Cardiac muscle cell (in vitro differentiated cells and primary cell): ENCODE measurements at regions not wholly inside any gene's neighbourhood (a gene's known extent, or its start where the extent isn't known, plus 50 kb on each side); places are given as distances from the start of the nearest gene placed in this dataset.

Experiments
- DNase-seq, 2 donors: peaks; one replicate each; pipeline versions ENCODE4 v3.0.0 to v3.0.0-alpha.2; 2010 to 2017; ENCODE audit warnings: low read depth in 1 of 2, low spot score in 1 of 2
- H3K27ac ChIP-seq: fragments of 200-600 bp; sonication (generic); 2 replicates; pipeline ENCODE4 v1.5.1; 2016
- H3K27me3 ChIP-seq: fragments of 200-600 bp; sonication (generic); 2 replicates; pipeline ENCODE4 v1.6.0; 2016; ENCODE audit warnings: control low read depth
- H3K36me3 ChIP-seq: fragments of 200-600 bp; sonication (generic); 2 replicates; pipeline ENCODE4 v1.5.1; 2016; ENCODE audit warnings: control low read depth
- H3K4me1 ChIP-seq: fragments of 200-600 bp; sonication (generic); 2 replicates; pipeline ENCODE4 v1.8.1; 2017; ENCODE audit warnings: low read depth, mild to moderate bottlenecking, mixed run types
- H3K4me3 ChIP-seq: fragments of 200-600 bp; sonication (generic); 2 replicates; pipeline ENCODE4 v1.5.1; 2016; ENCODE audit warnings: mild to moderate bottlenecking
- H3K9me3 ChIP-seq: fragments of 200-600 bp; sonication (generic); 2 replicates; pipeline ENCODE4 v1.5.1; 2017; ENCODE audit warnings: low read depth, mild to moderate bottlenecking, control low read depth
- TF ChIP-seq, protein P1 (sequence below): IDR thresholded peaks from 2 replicates; pipeline ENCODE4 v1.5.1; 2012; ENCODE audit warnings: low read depth, mild to moderate bottlenecking, low read length

DNA sequence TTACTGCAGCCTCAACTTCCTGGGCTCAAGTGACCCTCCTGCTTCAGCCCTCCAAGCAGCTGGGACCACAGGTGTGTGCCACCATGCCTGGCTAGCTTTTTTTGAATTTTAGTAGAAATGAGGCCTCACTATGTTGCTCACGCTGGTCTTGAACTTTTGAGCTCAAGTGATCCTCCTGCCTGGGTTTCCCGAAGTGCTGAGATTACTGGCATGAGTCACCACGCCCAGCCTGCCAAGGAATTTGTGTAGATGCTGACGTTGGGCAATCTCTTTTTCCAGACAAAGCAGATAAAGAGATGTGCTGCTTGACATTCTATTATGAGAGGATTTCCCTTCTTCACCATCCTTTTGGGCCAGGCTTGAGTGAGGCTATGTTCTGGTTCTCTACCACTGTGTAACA, 254.5 kb upstream of the RPS6KA3 start:
- no peak overlapping the region for H3K27ac ChIP-seq
- peak in 1 of 2 donors; percentile 85 for DNase-seq

DNA sequence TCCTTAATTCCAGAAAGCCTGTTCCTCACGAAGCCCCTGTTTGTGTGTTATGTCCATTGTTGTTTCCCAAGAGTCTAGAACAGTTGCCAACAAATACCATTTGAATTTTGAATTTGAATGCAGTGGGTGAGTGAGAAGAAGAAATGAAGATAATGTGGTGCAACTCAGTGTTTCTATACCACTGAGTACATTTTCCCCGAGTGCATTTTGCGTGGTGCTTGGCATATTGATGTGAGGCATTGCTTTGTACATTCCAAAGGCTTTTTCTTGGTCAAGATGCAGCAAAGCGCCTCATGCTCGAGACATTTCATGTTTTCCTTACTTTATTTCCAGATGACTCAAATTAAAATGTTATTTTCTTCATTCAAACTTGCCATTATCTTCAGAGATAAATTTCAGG, 253.1 kb upstream of the RPS6KA3 start:
- Histone ChIP-seq H3K36me3 (no peaks in the 10 kb centered on the region), H3K27ac (no peak overlapping the region), H3K4me1 (peaks cover 5% of the 10 kb centered on the region), H3K4me3 (no peak overlapping the region), H3K9me3 (no peaks in the 10 kb centered on the region), H3K27me3 (no peaks in the 10 kb centered on the region)
- TF ChIP-seq, protein P1, sequence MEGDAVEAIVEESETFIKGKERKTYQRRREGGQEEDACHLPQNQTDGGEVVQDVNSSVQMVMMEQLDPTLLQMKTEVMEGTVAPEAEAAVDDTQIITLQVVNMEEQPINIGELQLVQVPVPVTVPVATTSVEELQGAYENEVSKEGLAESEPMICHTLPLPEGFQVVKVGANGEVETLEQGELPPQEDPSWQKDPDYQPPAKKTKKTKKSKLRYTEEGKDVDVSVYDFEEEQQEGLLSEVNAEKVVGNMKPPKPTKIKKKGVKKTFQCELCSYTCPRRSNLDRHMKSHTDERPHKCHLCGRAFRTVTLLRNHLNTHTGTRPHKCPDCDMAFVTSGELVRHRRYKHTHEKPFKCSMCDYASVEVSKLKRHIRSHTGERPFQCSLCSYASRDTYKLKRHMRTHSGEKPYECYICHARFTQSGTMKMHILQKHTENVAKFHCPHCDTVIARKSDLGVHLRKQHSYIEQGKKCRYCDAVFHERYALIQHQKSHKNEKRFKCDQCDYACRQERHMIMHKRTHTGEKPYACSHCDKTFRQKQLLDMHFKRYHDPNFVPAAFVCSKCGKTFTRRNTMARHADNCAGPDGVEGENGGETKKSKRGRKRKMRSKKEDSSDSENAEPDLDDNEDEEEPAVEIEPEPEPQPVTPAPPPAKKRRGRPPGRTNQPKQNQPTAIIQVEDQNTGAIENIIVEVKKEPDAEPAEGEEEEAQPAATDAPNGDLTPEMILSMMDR = no peak
- DNase-seq = peak in 1 of 2 donors; percentile 46

More for the DNA sequence above, 254.5 kb upstream of the RPS6KA3 start:
- no peaks in the 10 kb centered on the region for H3K9me3 ChIP-seq
- H3K4me1 ChIP-seq = peaks cover 4% of the 10 kb centered on the region
- no peaks in the 10 kb centered on the region for H3K27me3 ChIP-seq
- H3K4me3 ChIP-seq = no peak overlapping the region
- TF ChIP-seq, protein P1 = no peak
- no peaks in the 10 kb centered on the region for H3K36me3 ChIP-seq

DNA sequence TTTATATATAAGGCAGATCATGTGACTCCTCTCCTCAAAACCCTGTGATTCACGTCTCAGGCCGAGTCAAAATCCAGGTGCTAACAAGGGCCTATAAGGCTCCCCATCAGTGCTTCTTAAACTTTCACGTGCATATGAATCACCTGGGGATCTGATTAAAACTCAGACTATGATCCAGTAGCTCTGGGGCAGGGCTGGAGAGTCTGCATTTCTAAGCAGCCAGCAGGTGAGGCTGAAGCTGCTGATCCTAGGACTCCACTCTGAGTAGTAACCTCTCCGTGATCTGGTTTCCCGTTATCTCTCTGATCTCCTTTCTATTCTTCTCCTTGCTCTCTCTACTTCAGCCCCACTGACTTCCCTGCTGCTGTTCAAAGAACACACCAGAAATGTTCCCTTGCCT, 252.4 kb upstream of the RPS6KA3 start:
- H3K27me3 ChIP-seq = no peaks in the 10 kb centered on the region
- no peaks in the 10 kb centered on the region for H3K36me3 ChIP-seq
- H3K9me3 ChIP-seq = no peaks in the 10 kb centered on the region
- DNase-seq = no peak
- H3K4me3 ChIP-seq = no peak overlapping the region
- H3K27ac ChIP-seq = no peak overlapping the region
- TF ChIP-seq, protein P1 = no peak
- H3K4me1 ChIP-seq = peaks cover 5% of the 10 kb centered on the region

DNA sequence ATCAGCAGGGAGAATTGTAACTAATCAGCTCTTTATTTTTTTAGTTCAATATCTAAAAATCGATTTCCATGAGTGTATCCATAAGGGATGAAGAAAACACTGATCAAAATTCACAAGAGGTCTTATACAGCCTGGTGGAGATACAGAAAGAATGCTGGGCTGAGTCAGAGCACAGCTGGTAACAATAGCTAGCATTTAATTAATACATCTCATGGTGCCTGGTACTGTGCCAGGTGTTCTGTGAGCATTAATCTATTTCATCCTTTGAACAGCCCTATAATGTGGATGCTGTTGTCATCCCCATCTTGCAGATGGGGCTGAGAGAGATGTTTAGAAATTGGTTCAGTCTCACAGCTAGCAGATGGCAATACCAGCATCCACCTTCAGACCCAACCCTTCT, 250.9 kb upstream of the RPS6KA3 start:
- DNase-seq = peak in 1 of 2 donors; percentile 33
- H3K27ac ChIP-seq = no peak overlapping the region
- H3K36me3 ChIP-seq = no peaks in the 10 kb centered on the region

DNA sequence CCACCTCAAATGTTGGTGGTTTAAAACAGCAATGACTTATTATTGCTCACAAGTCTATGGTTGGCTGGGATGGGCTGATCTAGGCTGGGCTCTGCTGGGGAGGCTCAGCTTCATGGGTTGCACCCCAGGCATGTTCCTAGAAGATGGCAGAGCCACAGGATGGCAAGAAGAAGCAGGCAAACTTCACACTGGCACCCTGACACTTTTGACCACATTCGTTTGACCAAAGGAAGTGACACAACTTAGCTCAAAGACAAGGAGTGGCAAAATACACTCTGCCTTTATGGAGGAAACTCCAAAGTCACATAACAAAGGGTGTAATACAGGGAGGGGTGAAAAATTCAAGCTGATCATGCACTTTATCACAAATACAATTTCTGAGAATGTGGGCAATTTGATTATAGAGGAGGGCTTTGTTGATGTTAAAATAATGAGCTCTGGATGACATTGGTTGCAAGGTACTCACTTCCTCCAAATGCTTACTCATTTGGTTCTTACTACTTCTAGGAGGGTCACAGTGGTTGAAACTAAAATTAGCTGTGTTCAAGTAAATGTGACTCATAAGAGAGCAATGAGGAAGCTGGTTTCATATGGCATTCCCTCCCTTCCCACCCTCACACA, 249.2 kb upstream of the RPS6KA3 start:
- H3K9me3 ChIP-seq = no peaks in the 10 kb centered on the region
- DNase-seq = peak; percentile 32 to 80
- TF ChIP-seq, protein P1 = no peak
- H3K27ac ChIP-seq = peak overlapping the region; percentile 60
- no peaks in the 10 kb centered on the region for H3K27me3 ChIP-seq
- H3K36me3 ChIP-seq = no peaks in the 10 kb centered on the region
- H3K4me1 ChIP-seq = peaks cover 5% of the 10 kb centered on the region
- H3K4me3 ChIP-seq = no peak overlapping the region

More for the DNA sequence above, 250.9 kb upstream of the RPS6KA3 start:
- H3K9me3 ChIP-seq = no peaks in the 10 kb centered on the region
- no peaks in the 10 kb centered on the region for H3K27me3 ChIP-seq
- H3K4me3 ChIP-seq = no peak overlapping the region
- TF ChIP-seq, protein P1 = no peak
- H3K4me1 ChIP-seq = peaks cover 5% of the 10 kb centered on the region

DNA sequence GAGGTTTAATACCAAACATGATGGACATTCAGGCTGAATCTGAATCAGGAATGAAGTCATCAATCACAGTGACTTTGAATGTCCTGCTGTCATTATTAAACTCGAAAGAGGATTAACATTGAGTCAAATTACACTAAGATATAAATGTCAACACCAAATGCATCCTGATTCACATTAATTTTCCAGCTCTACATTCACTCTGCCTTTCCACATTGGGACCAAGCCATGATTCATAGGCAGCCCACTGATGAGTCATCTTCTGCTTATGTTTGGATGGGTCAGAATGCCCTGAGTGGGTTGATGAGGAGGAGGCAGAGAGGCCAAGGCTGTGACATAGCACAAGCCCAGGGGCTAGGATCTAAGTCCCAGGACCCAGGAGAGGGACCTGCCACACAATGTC, 247.6 kb upstream of the RPS6KA3 start:
- peak in 1 of 2 donors; percentile 69 for DNase-seq
- TF ChIP-seq, protein P1 = no peak
- no peaks in the 10 kb centered on the region for H3K36me3 ChIP-seq
- H3K9me3 ChIP-seq = no peaks in the 10 kb centered on the region
- H3K4me3 ChIP-seq = no peak overlapping the region
- H3K27ac ChIP-seq = no peak overlapping the region
- peaks cover 5% of the 10 kb centered on the region for H3K4me1 ChIP-seq
- no peaks in the 10 kb centered on the region for H3K27me3 ChIP-seq
